GM23248 (cell line): ENCODE measurements at regions not wholly inside any gene's neighbourhood (a gene's known extent, or its start where the extent isn't known, plus 50 kb on each side); places are given as distances from the start of the nearest gene placed in this dataset.

Experiments used
- DNase-seq: peaks from one replicate; pipeline ENCODE4 v3.0.0-alpha.2; 2015
- H2AFZ ChIP-seq: fragments of 200-600 bp; sonication (generic); 2 replicates; pipeline ENCODE4 v1.6.1; 2016; ENCODE audit warnings: antibody characterized with exemption
- H3F3A ChIP-seq: fragments of 200-600 bp; sonication (generic); 2 replicates; pipeline ENCODE4 v1.6.1; 2016; ENCODE audit warnings: mild to moderate bottlenecking, antibody characterized with exemption, mixed run types; ENCODE audit not compliant: insufficient read depth
- H3K27ac ChIP-seq: fragments of 200-600 bp; sonication (generic); 2 replicates; pipeline ENCODE4 v1.5.1; 2016; ENCODE audit warnings: mild to moderate bottlenecking
- H3K27me3 ChIP-seq: fragments of 200-600 bp; sonication (generic); replicated peaks from 2 replicates; pipeline ENCODE4 v1.6.1; 2016; ENCODE audit warnings: mild to moderate bottlenecking; ENCODE audit not compliant: insufficient read depth
- H3K36me3 ChIP-seq: fragments of 200-600 bp; sonication (generic); 2 replicates; pipeline ENCODE4 v1.6.1; 2016; ENCODE audit warnings: low read depth, mild to moderate bottlenecking
- H3K4me1 ChIP-seq: fragments of 200-600 bp; sonication (generic); 2 replicates; pipeline ENCODE4 v1.6.1; 2016; ENCODE audit warnings: mild to moderate bottlenecking; ENCODE audit not compliant: insufficient read depth
- H3K4me2 ChIP-seq: fragments of 200-600 bp; sonication (generic); one replicate; pipeline ENCODE4 v1.6.1; 2016; ENCODE audit warnings: mild to moderate bottlenecking; ENCODE audit not compliant: unreplicated experiment
- H3K4me3 ChIP-seq: fragments of 200-600 bp; sonication (generic); 2 replicates; pipeline ENCODE4 v1.5.1; 2016; ENCODE audit warnings: mild to moderate bottlenecking
- H3K79me2 ChIP-seq: fragments of 200-600 bp; sonication (generic); 2 replicates; pipeline ENCODE4 v1.6.1; 2016; ENCODE audit warnings: mild to moderate bottlenecking; ENCODE audit not compliant: insufficient read depth
- H3K9ac ChIP-seq: fragments of 200-600 bp; sonication (generic); 2 replicates; pipeline ENCODE4 v1.6.1; 2016; ENCODE audit warnings: mild to moderate bottlenecking
- H3K9me2 ChIP-seq: fragments of 200-600 bp; sonication (generic); 2 replicates; pipeline ENCODE4 v1.6.1; 2016; ENCODE audit warnings: mixed run types, mild to moderate bottlenecking, moderate library complexity; ENCODE audit not compliant: insufficient read depth
- H3K9me3 ChIP-seq: fragments of 200-600 bp; sonication (generic); one replicate; pipeline ENCODE4 v1.6.1; 2017; ENCODE audit warnings: low read depth
- H4K20me1 ChIP-seq: fragments of 200-600 bp; sonication (generic); 2 replicates; pipeline ENCODE4 v1.6.0; 2016; ENCODE audit not compliant: insufficient read depth
- EZH2 ChIP-seq: fragments of 200-600 bp; sonication (generic); IDR thresholded peaks from 2 replicates; pipeline ENCODE4 v1.6.1; 2018; ENCODE audit warnings: antibody characterized with exemption, mild to moderate bottlenecking; ENCODE audit not compliant: insufficient read depth, poor library complexity, severe bottlenecking
- EZH2phosphoT487 ChIP-seq: fragments of 200-600 bp; sonication (generic); IDR thresholded peaks from 2 replicates; pipeline ENCODE4 v1.6.1; 2018; ENCODE audit warnings: antibody characterized with exemption, moderate library complexity, mild to moderate bottlenecking, low read depth; ENCODE audit not compliant: insufficient read depth
- WGBS, 2 experiments: methylation state at CpG; one replicate each; pipeline ENCODE4 v1.1.6; 2015 to 2017; ENCODE audit warnings: low lambda C conversion rate in 2 of 2, low coverage in 1 of 2; ENCODE audit errors: missing lambda C conversion rate in 2 of 2; 5-methylcytosine and 5-hydroxymethylcytosine counted together
- in situ Hi-C: fragments of 300-500 bp; cut with MboI; formaldehyde crosslinking; loops from 2 replicates; pipeline ENCODE4 v1.15.0; 2020

DNA sequence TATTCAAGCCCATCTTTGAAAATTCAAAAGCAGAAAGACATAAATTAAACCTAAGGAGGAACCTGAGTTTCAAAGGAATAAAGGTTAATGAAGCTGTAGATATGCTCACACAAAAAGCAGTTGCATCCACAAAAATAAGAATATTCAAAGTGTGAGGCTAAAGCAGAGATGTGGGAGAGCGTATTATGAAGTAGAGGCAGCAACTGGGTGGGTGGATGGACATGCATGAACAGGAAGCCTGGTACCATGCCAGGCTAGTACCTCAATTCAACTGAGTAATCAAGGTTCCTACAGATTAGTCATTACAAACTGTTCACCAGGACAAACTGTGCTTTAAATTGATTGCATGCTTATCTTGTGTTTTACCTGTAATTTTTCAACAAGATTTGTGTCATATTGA lies 330.0 kb upstream of the PKDCC start:
- Histone ChIP-seq H3F3A (no peaks in the 10 kb centered on the region), H3K9me3 (no peaks in the 10 kb centered on the region), H3K9ac (no peak overlapping the region), H3K27ac (no peak overlapping the region), H3K9me2 (no peaks in the 10 kb centered on the region; the same call in 1 of the 2 replicates), H2AFZ (no peak overlapping the region), H3K4me2 (no peak overlapping the region), H4K20me1 (no peaks in the 10 kb centered on the region), H3K27me3 (no peaks in the 10 kb centered on the region), H3K4me1 (no peaks in the 10 kb centered on the region), H3K79me2 (no peaks in the 10 kb centered on the region), H3K36me3 (no peaks in the 10 kb centered on the region), H3K4me3 (no peak overlapping the region)
- WGBS, 2 experiments = 82 to 84% methylated on average over 1 of the region's 1 CpG
- DNase-seq = no peak
- TF ChIP-seq EZH2 (no peak), EZH2phosphoT487 (no peak)
- in situ Hi-C loops = no loop called here

DNA sequence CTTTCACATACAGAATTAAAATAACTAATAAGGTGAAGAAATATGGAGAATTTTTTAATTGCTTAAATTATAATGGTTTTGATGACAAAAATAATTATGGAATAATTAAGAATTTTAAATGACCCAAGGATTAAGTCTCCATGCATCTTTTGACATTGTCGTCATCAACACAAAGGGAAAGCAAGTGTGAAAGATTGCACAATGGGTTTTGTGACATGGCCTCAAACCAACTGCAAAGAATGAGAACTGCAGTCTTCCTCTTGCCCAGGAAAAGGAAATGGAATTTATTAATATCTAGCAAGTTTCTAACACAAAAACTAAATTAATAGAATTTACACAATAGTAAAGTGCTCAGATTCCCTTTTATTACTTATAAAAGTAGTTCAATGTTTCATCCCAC lies 329.1 kb upstream of the PKDCC start:
- no peak overlapping the region for H3K4me2 ChIP-seq
- no peaks in the 10 kb centered on the region for H3F3A ChIP-seq
- in situ Hi-C loops = no loop called here

DNA sequence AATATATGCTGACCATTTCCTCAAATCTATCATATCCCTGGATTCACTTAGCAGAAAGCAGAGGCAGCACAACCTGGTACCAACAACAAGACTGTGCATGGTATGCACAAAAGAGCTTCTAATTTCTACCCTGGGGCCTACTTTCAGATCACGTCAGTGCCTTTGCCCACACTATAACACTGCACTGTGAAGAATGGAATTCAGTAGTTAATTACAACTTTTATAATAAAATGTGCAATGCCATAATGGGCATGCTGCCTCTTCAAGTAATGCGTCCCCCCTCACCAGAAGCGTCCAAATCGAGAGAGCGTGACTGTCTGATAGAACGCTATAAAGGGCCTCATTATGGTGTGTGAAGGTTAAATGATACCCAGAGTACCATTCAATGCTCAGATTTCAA lies 328.1 kb upstream of the PKDCC start:
- H3K27me3 ChIP-seq = no peaks in the 10 kb centered on the region
- no peak overlapping the region for H3K4me2 ChIP-seq
- H3F3A ChIP-seq = no peaks in the 10 kb centered on the region
- no peak overlapping the region for H2AFZ ChIP-seq
- no peaks in the 10 kb centered on the region for H4K20me1 ChIP-seq
- 71 to 81% methylated on average over 6 of the region's 6 CpGs for WGBS, 2 experiments
- no peaks in the 10 kb centered on the region for H3K79me2 ChIP-seq
- no peaks in the 10 kb centered on the region for H3K4me1 ChIP-seq
- TF ChIP-seq EZH2 (no peak), EZH2phosphoT487 (no peak)
- in situ Hi-C loops = no loop called here
- H3K27ac ChIP-seq = no peak overlapping the region
- no peaks in the 10 kb centered on the region for H3K36me3 ChIP-seq
- H3K9me2 ChIP-seq = no peaks in the 10 kb centered on the region; the same call in 1 of the 2 replicates
- no peak overlapping the region for H3K9ac ChIP-seq
- no peaks in the 10 kb centered on the region for H3K9me3 ChIP-seq
- DNase-seq = no peak
- no peak overlapping the region for H3K4me3 ChIP-seq

More for the DNA sequence above, 329.1 kb upstream of the PKDCC start:
- H3K4me3 ChIP-seq = no peak overlapping the region
- H3K9ac ChIP-seq = no peak overlapping the region
- WGBS, 2 experiments = 43 to 52% methylated on average over 1 of the region's 1 CpG
- H3K9me3 ChIP-seq = no peaks in the 10 kb centered on the region
- H3K36me3 ChIP-seq = no peaks in the 10 kb centered on the region
- no peaks in the 10 kb centered on the region for H3K4me1 ChIP-seq
- no peak overlapping the region for H2AFZ ChIP-seq
- H3K9me2 ChIP-seq = no peaks in the 10 kb centered on the region; the same call in 1 of the 2 replicates
- no peak for DNase-seq
- H3K27ac ChIP-seq = no peak overlapping the region
- no peaks in the 10 kb centered on the region for H3K27me3 ChIP-seq
- no peaks in the 10 kb centered on the region for H4K20me1 ChIP-seq
- TF ChIP-seq EZH2 (no peak), EZH2phosphoT487 (no peak)
- H3K79me2 ChIP-seq = no peaks in the 10 kb centered on the region

DNA sequence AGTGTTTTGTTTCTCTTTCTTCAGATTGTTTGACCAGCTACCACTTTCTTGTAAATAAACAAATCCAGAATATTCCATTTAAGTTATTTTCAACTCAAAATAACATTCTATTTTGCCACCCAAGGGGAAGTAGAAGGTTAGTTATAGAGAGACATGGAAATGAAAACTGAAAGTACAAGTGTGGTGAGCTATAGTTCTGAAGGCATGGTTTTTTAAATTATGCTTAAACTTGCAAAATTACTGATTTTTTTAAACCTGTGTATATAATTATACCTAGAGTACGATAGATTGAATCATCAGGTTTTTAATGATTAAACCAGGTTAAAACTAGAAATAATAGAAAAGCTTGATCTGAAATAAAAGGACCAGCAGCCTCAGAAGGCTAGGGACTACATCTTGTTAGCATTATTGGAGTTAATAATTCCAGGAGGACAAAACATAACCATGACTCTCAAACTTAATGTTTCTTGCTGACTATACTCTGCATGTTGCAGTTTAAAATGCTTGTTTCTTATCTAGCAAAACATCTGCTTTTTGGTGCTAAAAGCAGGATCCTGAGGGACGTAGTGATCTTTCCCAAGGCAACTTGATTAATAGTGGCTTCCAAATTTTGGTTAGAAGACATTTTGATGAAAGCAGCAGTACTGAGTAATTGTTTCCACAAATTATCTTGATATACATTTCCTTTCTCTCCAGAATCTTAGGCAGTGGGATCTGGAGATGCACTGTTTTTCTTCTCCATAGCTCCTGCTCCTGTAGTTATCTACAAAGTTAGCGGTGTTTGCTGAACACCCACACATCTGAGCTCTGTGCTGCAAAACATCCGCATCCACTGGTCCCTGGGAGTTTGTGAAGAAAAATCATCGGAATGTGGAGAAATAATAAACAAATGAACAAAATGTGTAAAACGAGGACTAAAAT lies 327.2 kb upstream of the PKDCC start:
- Histone ChIP-seq H3K4me1 (no peaks in the 10 kb centered on the region), H4K20me1 (no peaks in the 10 kb centered on the region), H3K27ac (no peak overlapping the region), H3K4me3 (no peak overlapping the region), H3K4me2 (no peak overlapping the region), H2AFZ (no peak overlapping the region), H3K9me3 (no peaks in the 10 kb centered on the region), H3K9me2 (no peaks in the 10 kb centered on the region; the same call in 1 of the 2 replicates), H3K79me2 (no peaks in the 10 kb centered on the region), H3K9ac (no peak overlapping the region), H3K36me3 (no peaks in the 10 kb centered on the region), H3F3A (no peaks in the 10 kb centered on the region), H3K27me3 (no peaks in the 10 kb centered on the region)
- 68% methylated on average over 6 of the region's 6 CpGs for WGBS, 2 experiments
- in situ Hi-C loops = no loop called here
- TF ChIP-seq EZH2phosphoT487 = no peak
- TF ChIP-seq EZH2 = no peak
- no peak for DNase-seq
